Kidney (tissue), 13 donors: ENCODE measurements at regions not wholly inside any gene's neighbourhood (a gene's known extent, or its start where the extent isn't known, plus 50 kb on each side); places are given as distances from the start of the nearest gene placed in this dataset.

Source experiments
- DNase-seq, 5 donors: peaks; one replicate each; pipeline ENCODE4 v3.0.0-alpha.2; 2013 to 2020
- FAIRE-seq: peaks from 2 replicates; lab custom pipeline; 2012; peaks lifted over from hg19 to GRCh38; lab: Jason Lieb, UNC
- H3K27ac ChIP-seq, 2 donors: one replicate each; pipeline ENCODE4 v1.7.0; 2013; ENCODE audit warnings: low read depth in 2 of 2, low read length in 2 of 2, inconsistent platforms in 1 of 2
- H3K27me3 ChIP-seq: one replicate; pipeline ENCODE4 v1.7.1; 2013; ENCODE audit warnings: low read length, inconsistent platforms; ENCODE audit not compliant: control insufficient read depth, insufficient read depth
- H3K36me3 ChIP-seq, 3 donors: one replicate each; pipeline versions ENCODE4 v1.7.0 to v1.7.1; 2013; ENCODE audit warnings: low read length in 3 of 3, control low read depth in 1 of 3, inconsistent platforms in 1 of 3; ENCODE audit not compliant: insufficient read depth in 3 of 3, control insufficient read depth in 2 of 3
- H3K4me1 ChIP-seq, 3 donors: one replicate each; pipeline versions ENCODE4 v1.7.0 to v1.7.1; 2013; ENCODE audit warnings: low read length in 3 of 3, inconsistent platforms in 1 of 3, low read depth in 1 of 3; ENCODE audit not compliant: control insufficient read depth in 2 of 3, insufficient read depth in 2 of 3
- H3K4me3 ChIP-seq, 3 donors: one replicate each; pipeline versions ENCODE4 v1.7.0 to v1.8.1; 2013; ENCODE audit warnings: low read length in 3 of 3, control low read depth in 1 of 3, inconsistent platforms in 1 of 3
- H3K9ac ChIP-seq, 3 donors: one replicate each; pipeline versions ENCODE4 v1.7.0 to v1.7.1; 2013; ENCODE audit warnings: low read length in 3 of 3, control low read depth in 1 of 3, inconsistent platforms in 1 of 3
- H3K9me3 ChIP-seq, 3 donors: one replicate each; pipeline versions ENCODE4 v1.7.0 to v1.7.1; 2013; ENCODE audit warnings: low read length in 3 of 3, control low read depth in 1 of 3, inconsistent platforms in 1 of 3; ENCODE audit not compliant: control insufficient read depth in 2 of 3, insufficient read depth in 1 of 3
- intact Hi-C: fragments of 100-400 bp; cut with DNase I; formaldehyde crosslinking; loops from one replicate; pipeline ENCODE4 v1.11.1; 2022
- TF ChIP-seq, protein P1 (sequence below): IDR thresholded peaks from 3 replicates; pipeline ENCODE4 v1.5.1; 2012; ENCODE audit warnings: mild to moderate bottlenecking, moderate library complexity, borderline replicate concordance; ENCODE audit not compliant: insufficient read depth; ENCODE audit errors: extremely low read depth
- donor health status: control.
- donor health status: control.
- donor health status: control.
- donor health status: control.
- donor health status: control.
- donor health status: DM: yes; HTN: yes; CAD: no.
- donor health status: Normal renal cell carcinoma (clear cell type).

DNA sequence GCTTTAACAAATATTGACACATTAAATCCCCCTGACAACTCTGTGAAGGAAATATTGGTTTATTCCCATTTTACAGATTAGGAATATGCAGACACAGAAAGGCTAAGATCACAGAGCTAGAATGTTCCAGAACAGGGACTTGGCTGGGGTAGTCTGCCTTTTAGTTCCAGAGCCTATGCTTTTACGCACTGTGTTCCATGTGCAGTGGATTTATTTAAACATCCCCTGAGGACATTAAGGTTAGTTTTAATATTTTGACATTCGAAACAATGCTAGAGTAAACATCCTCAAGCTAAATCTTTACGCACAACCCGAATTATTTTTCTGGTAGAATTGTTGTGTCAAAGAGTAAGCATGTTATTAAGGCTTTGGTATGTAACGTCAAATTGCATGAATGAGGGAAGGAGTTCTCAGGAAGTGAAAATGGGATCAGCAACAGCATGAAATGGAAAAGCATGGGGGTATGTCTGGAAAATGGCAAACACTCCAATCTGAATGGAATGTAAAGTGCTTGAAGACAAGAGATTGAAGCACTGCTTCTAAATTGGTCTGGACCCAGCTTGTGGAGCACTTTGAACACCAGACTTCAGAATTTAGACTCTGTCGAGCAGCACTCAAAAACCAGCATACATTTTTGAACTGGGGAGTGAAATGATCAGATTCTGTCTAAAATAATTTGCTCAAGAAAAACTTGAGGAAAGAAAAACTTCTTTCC lies 429.9 kb downstream of the CD83 start:
- FAIRE-seq, result no peak
- Histone ChIP-seq H3K9me3 (no peaks in the 10 kb centered on the region), H3K27ac (no peak overlapping the region), H3K9ac (no peak overlapping the region), H3K4me1 (no peaks in the 10 kb centered on the region), H3K4me3 (no peak overlapping the region), H3K36me3 (no peaks in the 10 kb centered on the region), H3K27me3 (no peaks in the 10 kb centered on the region)
- no peak for DNase-seq
- intact Hi-C loops, result no loop called here
- TF ChIP-seq, protein P1, sequence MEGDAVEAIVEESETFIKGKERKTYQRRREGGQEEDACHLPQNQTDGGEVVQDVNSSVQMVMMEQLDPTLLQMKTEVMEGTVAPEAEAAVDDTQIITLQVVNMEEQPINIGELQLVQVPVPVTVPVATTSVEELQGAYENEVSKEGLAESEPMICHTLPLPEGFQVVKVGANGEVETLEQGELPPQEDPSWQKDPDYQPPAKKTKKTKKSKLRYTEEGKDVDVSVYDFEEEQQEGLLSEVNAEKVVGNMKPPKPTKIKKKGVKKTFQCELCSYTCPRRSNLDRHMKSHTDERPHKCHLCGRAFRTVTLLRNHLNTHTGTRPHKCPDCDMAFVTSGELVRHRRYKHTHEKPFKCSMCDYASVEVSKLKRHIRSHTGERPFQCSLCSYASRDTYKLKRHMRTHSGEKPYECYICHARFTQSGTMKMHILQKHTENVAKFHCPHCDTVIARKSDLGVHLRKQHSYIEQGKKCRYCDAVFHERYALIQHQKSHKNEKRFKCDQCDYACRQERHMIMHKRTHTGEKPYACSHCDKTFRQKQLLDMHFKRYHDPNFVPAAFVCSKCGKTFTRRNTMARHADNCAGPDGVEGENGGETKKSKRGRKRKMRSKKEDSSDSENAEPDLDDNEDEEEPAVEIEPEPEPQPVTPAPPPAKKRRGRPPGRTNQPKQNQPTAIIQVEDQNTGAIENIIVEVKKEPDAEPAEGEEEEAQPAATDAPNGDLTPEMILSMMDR, result no peak

DNA sequence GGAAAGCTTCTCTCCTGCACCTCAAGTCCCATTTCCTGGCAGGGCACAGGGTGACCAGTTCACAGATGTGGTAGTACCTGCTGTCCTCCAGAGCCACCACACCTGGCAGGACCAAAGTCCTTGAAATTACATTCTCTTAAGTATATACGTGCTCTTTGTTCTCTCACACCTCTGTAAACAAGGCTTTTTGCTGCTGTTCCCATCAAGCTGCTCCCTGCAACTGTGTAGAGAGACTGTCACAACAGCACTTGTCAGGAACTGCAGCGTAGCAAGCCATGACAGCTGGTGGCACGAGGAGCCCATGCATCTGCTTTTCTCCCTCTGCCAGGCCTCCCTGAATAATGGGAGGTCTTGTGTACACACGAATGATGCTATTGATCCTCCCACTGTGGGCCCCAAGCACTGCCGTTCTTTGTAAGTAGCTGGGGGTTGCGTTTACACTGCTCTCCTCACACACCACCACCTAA lies 431.8 kb downstream of the CD83 start:
- Histone ChIP-seq H3K9ac (no peak overlapping the region), H3K27ac (no peak overlapping the region)
- intact Hi-C loops, result no loop called here

DNA sequence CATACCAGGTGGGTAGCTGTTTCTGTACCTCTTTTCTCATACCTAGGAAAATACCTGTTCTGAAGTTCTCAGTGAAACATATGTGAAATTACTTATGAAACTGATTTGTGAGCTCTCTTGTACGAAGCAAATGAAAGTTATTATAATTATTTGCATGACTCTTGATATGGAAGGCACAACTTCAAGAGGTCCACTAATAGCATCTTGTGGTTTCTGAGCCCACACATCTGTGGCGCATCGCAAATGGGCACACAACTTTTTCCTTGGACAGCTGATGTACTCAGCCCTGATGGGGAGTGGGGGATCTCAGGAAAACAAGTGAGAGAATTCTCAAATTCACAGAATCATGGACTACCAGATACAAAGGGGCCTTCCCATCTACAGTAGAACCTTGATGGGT lies 432.3 kb downstream of the CD83 start:
- Histone ChIP-seq H3K9me3 (no peaks in the 10 kb centered on the region), H3K36me3 (no peaks in the 10 kb centered on the region), H3K27me3 (no peaks in the 10 kb centered on the region), H3K4me3 (no peak overlapping the region), H3K9ac (no peak overlapping the region), H3K27ac (no peak overlapping the region), H3K4me1 (no peaks in the 10 kb centered on the region)
- FAIRE-seq, result no peak
- intact Hi-C loops, result no loop called here
- TF ChIP-seq, protein P1, result no peak
- no peak for DNase-seq

More for the DNA sequence above, 431.8 kb downstream of the CD83 start:
- peak in 2 of 5 donors; percentile 15 to 38 for DNase-seq
- Histone ChIP-seq H3K36me3 (no peaks in the 10 kb centered on the region), H3K4me1 (no peaks in the 10 kb centered on the region), H3K9me3 (no peaks in the 10 kb centered on the region), H3K4me3 (no peak overlapping the region), H3K27me3 (no peaks in the 10 kb centered on the region)
- TF ChIP-seq, protein P1, result no peak
- FAIRE-seq, result no peak
